GM13976 (cell line): ENCODE measurements at regions not wholly inside any gene's neighbourhood (a gene's known extent, or its start where the extent isn't known, plus 50 kb on each side); places are given as distances from the start of the nearest gene placed in this dataset.

Experiments used
- DNase-seq: peaks from one replicate; pipeline ENCODE4 v3.0.0; 2012; ENCODE audit warnings: low spot score
- in situ Hi-C: fragments of 300-500 bp; cut with MboI; formaldehyde crosslinking; loops from one replicate; pipeline ENCODE4 v1.12.0; 2022; ENCODE audit warnings: low sequenced_read_pairs, mixed read lengths, inconsistent platforms; ENCODE audit not compliant: unreplicated experiment
- TF ChIP-seq, protein P1 (sequence below): IDR thresholded peaks from 2 replicates; pipeline ENCODE4 v1.5.1; 2012; ENCODE audit warnings: borderline replicate concordance, mild to moderate bottlenecking; ENCODE audit not compliant: insufficient read depth; ENCODE audit errors: extremely low read depth, missing control alignments, control extremely low read depth

GRCh38 chr3:99013777-99014315 lies 112.4 kb upstream of the DCBLD2 start:
- DNase-seq: no peak
- TF ChIP-seq, protein P1, sequence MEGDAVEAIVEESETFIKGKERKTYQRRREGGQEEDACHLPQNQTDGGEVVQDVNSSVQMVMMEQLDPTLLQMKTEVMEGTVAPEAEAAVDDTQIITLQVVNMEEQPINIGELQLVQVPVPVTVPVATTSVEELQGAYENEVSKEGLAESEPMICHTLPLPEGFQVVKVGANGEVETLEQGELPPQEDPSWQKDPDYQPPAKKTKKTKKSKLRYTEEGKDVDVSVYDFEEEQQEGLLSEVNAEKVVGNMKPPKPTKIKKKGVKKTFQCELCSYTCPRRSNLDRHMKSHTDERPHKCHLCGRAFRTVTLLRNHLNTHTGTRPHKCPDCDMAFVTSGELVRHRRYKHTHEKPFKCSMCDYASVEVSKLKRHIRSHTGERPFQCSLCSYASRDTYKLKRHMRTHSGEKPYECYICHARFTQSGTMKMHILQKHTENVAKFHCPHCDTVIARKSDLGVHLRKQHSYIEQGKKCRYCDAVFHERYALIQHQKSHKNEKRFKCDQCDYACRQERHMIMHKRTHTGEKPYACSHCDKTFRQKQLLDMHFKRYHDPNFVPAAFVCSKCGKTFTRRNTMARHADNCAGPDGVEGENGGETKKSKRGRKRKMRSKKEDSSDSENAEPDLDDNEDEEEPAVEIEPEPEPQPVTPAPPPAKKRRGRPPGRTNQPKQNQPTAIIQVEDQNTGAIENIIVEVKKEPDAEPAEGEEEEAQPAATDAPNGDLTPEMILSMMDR: no peak
- in situ Hi-C loops: no loop called here

DNA sequence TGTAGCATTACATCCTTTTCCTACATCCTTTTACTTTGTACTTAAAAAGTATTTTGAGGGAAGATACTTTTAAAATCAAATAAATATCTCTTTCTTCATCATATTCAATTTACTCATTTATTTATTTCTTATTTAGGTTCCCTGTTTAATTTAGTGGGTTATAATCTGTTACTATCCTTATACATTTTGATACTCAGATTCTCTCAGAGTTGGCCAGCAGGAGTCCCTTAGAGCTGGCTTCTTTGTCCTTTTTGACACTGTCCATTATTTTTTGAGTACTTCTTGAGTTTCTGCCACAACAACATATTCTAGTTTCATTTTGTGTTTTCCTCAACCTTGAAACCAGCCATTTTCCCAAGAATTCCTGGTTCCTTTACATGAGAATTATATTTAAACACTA lies 111.6 kb upstream of the DCBLD2 start:
- TF ChIP-seq, protein P1: no peak
- in situ Hi-C loops: no loop called here

GRCh38 chr3:99012051-99012450 lies 110.6 kb upstream of the DCBLD2 start:
- peak; percentile 56 for DNase-seq
- TF ChIP-seq, protein P1: no peak
- in situ Hi-C loops: no loop called here

More for the DNA sequence above, 111.6 kb upstream of the DCBLD2 start:
- DNase-seq: no peak

DNA sequence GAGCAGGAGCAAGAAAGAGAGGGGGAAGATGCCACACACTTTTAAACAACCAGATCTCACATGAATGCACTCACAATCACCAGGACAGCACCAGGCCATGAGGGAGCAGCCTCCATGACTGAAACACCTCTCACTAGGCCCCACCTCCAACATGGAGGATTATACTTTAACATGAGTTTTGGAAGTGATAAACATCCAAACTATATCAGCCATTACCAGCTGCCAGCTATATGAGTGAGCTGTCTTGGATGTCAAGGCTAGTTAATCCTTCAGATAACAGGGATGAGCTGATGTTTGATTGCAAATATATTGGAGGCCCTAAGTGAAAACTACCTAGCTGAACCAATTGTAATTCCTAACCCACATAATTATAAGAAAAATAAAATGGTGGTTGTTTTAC lies 108.4 kb upstream of the DCBLD2 start:
- TF ChIP-seq, protein P1: no peak
- in situ Hi-C loops: no loop called here
- DNase-seq: no peak

GRCh38 chr3:99006686-99007085 lies 105.2 kb upstream of the DCBLD2 start:
- TF ChIP-seq, protein P1: no peak

GRCh38 chr3:98999675-99000074 lies 98.2 kb upstream of the DCBLD2 start:
- TF ChIP-seq, protein P1: no peak
- DNase-seq: no peak
- in situ Hi-C loops: loop anchor here (25.0 kb wide), 1 partner anchor 387 kb away; no protein-coding TSS in a partner anchor

More at GRCh38 chr3:99006686-99007085, 105.2 kb upstream of the DCBLD2 start:
- in situ Hi-C loops: no loop called here
- no peak for DNase-seq

GRCh38 chr3:98994128-98994762 lies 92.8 kb upstream of the DCBLD2 start:
- in situ Hi-C loops: loop anchor here (5.0 to 25.0 kb wide), 2 partner anchors 182 to 382 kb away; no protein-coding TSS in a partner anchor
- no peak for DNase-seq
- TF ChIP-seq, protein P1: no peak
